ENCODE measurements at regions not wholly inside any gene's neighbourhood (a gene's known extent, or its start where the extent isn't known, plus 50 kb on each side); places are given as distances from the start of the nearest gene placed in this dataset.
"Not testable (repeated sequence)": the region's sequence is repeated elsewhere in the genome, so short reads cannot be mapped to it uniquely, and the experiment has no call there.

GRCh38 chr20:54345821-54346220 lies 129.6 kb upstream of the DOK5 start:
- no peaks in the 10 kb centered on the region for H3K9me3 ChIP-seq (ENCODE audit: insufficient read depth, low read depth, low read length)
- 77% methylated on average over 2 of the region's 2 CpGs for WGBS
- H3K27me3 ChIP-seq (ENCODE audit: insufficient read depth, low read length): no peaks in the 10 kb centered on the region
- no peak overlapping the region for H3K4me3 ChIP-seq (ENCODE audit: low read length)
- H3K36me3 ChIP-seq (ENCODE audit: insufficient read depth, low read length): no peaks in the 10 kb centered on the region
- no peak overlapping the region for H3K9ac ChIP-seq (ENCODE audit: low read depth, low read length)
- peaks cover 29% of the 10 kb centered on the region for H3K4me1 ChIP-seq (ENCODE audit: insufficient read depth, low read length)
- H3K27ac ChIP-seq (ENCODE audit: low read depth, low read length): peak overlapping the region; percentile 1; the same call in 1 of the 2 replicates

GRCh38 chr20:54346276-54346675 lies 129.1 kb upstream of the DOK5 start:
- Histone ChIP-seq H3K4me1 (ENCODE audit: insufficient read depth, low read length) (peaks cover 29% of the 10 kb centered on the region), H3K27ac (ENCODE audit: low read depth, low read length) (peak overlapping the region; percentile 1; the same call in 1 of the 2 replicates), H3K36me3 (ENCODE audit: insufficient read depth, low read length) (no peaks in the 10 kb centered on the region), H3K27me3 (ENCODE audit: insufficient read depth, low read length) (no peaks in the 10 kb centered on the region), H3K9me3 (ENCODE audit: insufficient read depth, low read depth, low read length) (no peaks in the 10 kb centered on the region), H3K9ac (ENCODE audit: low read depth, low read length) (0 out of 2 replicates have a peak overlapping the region, but pooled peaks have one; percentile 10), H3K4me3 (ENCODE audit: low read length) (no peak overlapping the region)
- WGBS: 100% methylated on average over 1 of the region's 1 CpG

GRCh38 chr20:54347166-54347833 lies 128.1 kb upstream of the DOK5 start:
- 95% methylated on average over 9 of the region's 9 CpGs for WGBS
- Histone ChIP-seq H3K4me3 (ENCODE audit: low read length) (no peak overlapping the region), H3K4me1 (ENCODE audit: insufficient read depth, low read length) (peaks cover 29% of the 10 kb centered on the region), H3K36me3 (ENCODE audit: insufficient read depth, low read length) (no peaks in the 10 kb centered on the region), H3K27ac (ENCODE audit: low read depth, low read length) (no peak overlapping the region), H3K9me3 (ENCODE audit: insufficient read depth, low read depth, low read length) (no peaks in the 10 kb centered on the region), H3K27me3 (ENCODE audit: insufficient read depth, low read length) (no peaks in the 10 kb centered on the region), H3K9ac (ENCODE audit: low read depth, low read length) (no peak overlapping the region)

- no peak overlapping the region for H3K27ac ChIP-seq (ENCODE audit: low read depth, low read length)
These were observed 125.0 kb upstream of the DOK5 start for GRCh38 chr20:54350415-54350814.

GRCh38 chr20:54351371-54352136 lies 123.8 kb upstream of the DOK5 start:
- Histone ChIP-seq H3K27ac (ENCODE audit: low read depth, low read length) (no peak overlapping the region), H3K4me1 (ENCODE audit: insufficient read depth, low read length) (peaks cover 8% of the 10 kb centered on the region), H3K9ac (ENCODE audit: low read depth, low read length) (no peak overlapping the region), H3K27me3 (ENCODE audit: insufficient read depth, low read length) (no peaks in the 10 kb centered on the region), H3K9me3 (ENCODE audit: insufficient read depth, low read depth, low read length) (no peaks in the 10 kb centered on the region), H3K36me3 (ENCODE audit: insufficient read depth, low read length) (no peaks in the 10 kb centered on the region), H3K4me3 (ENCODE audit: low read length) (no peak overlapping the region)
- WGBS: 89% methylated on average over 2 of the region's 2 CpGs

More at GRCh38 chr20:54350415-54350814, 125.0 kb upstream of the DOK5 start:
- no peaks in the 10 kb centered on the region for H3K36me3 ChIP-seq (ENCODE audit: insufficient read depth, low read length)
- H3K4me3 ChIP-seq (ENCODE audit: low read length): no peak overlapping the region
- H3K27me3 ChIP-seq (ENCODE audit: insufficient read depth, low read length): no peaks in the 10 kb centered on the region
- peaks cover 19% of the 10 kb centered on the region for H3K4me1 ChIP-seq (ENCODE audit: insufficient read depth, low read length)
- H3K9ac ChIP-seq (ENCODE audit: low read depth, low read length): no peak overlapping the region
- H3K9me3 ChIP-seq (ENCODE audit: insufficient read depth, low read depth, low read length): no peaks in the 10 kb centered on the region
- 100% methylated on average over 3 of the region's 3 CpGs for WGBS

- not testable (repeated sequence) for H3K36me3 ChIP-seq (ENCODE audit: insufficient read depth, low read length); H3K4me3 ChIP-seq (ENCODE audit: low read length); H3K9me3 ChIP-seq (ENCODE audit: insufficient read depth, low read depth, low read length); H3K27ac ChIP-seq (ENCODE audit: low read depth, low read length); H3K4me1 ChIP-seq (ENCODE audit: insufficient read depth, low read length); H3K27me3 ChIP-seq (ENCODE audit: insufficient read depth, low read length); H3K9ac ChIP-seq (ENCODE audit: low read depth, low read length)
- 93% methylated on average over 7 of the region's 7 CpGs for WGBS
These were observed 122.9 kb upstream of the DOK5 start for GRCh38 chr20:54352541-54352940.

- Histone ChIP-seq H3K36me3 (ENCODE audit: insufficient read depth, low read length) (no peaks in the 10 kb centered on the region), H3K27ac (ENCODE audit: low read depth, low read length) (no peak overlapping the region), H3K9ac (ENCODE audit: low read depth, low read length) (no peak overlapping the region), H3K27me3 (ENCODE audit: insufficient read depth, low read length) (no peaks in the 10 kb centered on the region), H3K9me3 (ENCODE audit: insufficient read depth, low read depth, low read length) (no peaks in the 10 kb centered on the region), H3K4me1 (ENCODE audit: insufficient read depth, low read length) (peaks cover 3% of the 10 kb centered on the region; the same call in 1 of the 2 replicates), H3K4me3 (ENCODE audit: low read length) (no peak overlapping the region)
- 94% methylated on average over 4 of the region's 4 CpGs for whole genome bisulfite sequencing
These were observed 122.1 kb upstream of the DOK5 start for GRCh38 chr20:54353292-54353691.

- Histone ChIP-seq H3K36me3 (ENCODE audit: insufficient read depth, low read length) (no peaks in the 10 kb centered on the region), H3K4me1 (ENCODE audit: insufficient read depth, low read length) (peaks cover 16% of the 10 kb centered on the region; the same call in 1 of the 2 replicates), H3K27me3 (ENCODE audit: insufficient read depth, low read length) (no peaks in the 10 kb centered on the region), H3K9ac (ENCODE audit: low read depth, low read length) (no peak overlapping the region), H3K9me3 (ENCODE audit: insufficient read depth, low read depth, low read length) (no peaks in the 10 kb centered on the region), H3K4me3 (ENCODE audit: low read length) (no peak overlapping the region), H3K27ac (ENCODE audit: low read depth, low read length) (no peak overlapping the region)
- WGBS: 95% methylated on average over 7 of the region's 7 CpGs
These were observed 119.6 kb upstream of the DOK5 start for GRCh38 chr20:54355631-54356280.

- Histone ChIP-seq H3K27me3 (ENCODE audit: insufficient read depth, low read length) (no peaks in the 10 kb centered on the region), H3K4me3 (ENCODE audit: low read length) (no peak overlapping the region)
These were observed 118.6 kb upstream of the DOK5 start for GRCh38 chr20:54356801-54357200.

GRCh38 chr20:54361475-54361874 lies 113.9 kb upstream of the DOK5 start:
- WGBS: 92% methylated on average over 2 of the region's 2 CpGs
- H3K27me3 ChIP-seq (ENCODE audit: insufficient read depth, low read length): no peaks in the 10 kb centered on the region

More at GRCh38 chr20:54356801-54357200, 118.6 kb upstream of the DOK5 start:
- Histone ChIP-seq H3K9me3 (ENCODE audit: insufficient read depth, low read depth, low read length) (no peaks in the 10 kb centered on the region), H3K36me3 (ENCODE audit: insufficient read depth, low read length) (no peaks in the 10 kb centered on the region), H3K9ac (ENCODE audit: low read depth, low read length) (no peak overlapping the region), H3K4me1 (ENCODE audit: insufficient read depth, low read length) (peaks cover 19% of the 10 kb centered on the region; the same call in 1 of the 2 replicates), H3K27ac (ENCODE audit: low read depth, low read length) (no peak overlapping the region)

GRCh38 chr20:54362283-54362682 lies 113.1 kb upstream of the DOK5 start:
- Histone ChIP-seq H3K4me1 (ENCODE audit: insufficient read depth, low read length) (peaks cover 22% of the 10 kb centered on the region; the same call in 1 of the 2 replicates), H3K4me3 (ENCODE audit: low read length) (no peak overlapping the region), H3K9me3 (ENCODE audit: insufficient read depth, low read depth, low read length) (no peaks in the 10 kb centered on the region), H3K27ac (ENCODE audit: low read depth, low read length) (no peak overlapping the region), H3K27me3 (ENCODE audit: insufficient read depth, low read length) (no peaks in the 10 kb centered on the region), H3K9ac (ENCODE audit: low read depth, low read length) (no peak overlapping the region), H3K36me3 (ENCODE audit: insufficient read depth, low read length) (no peaks in the 10 kb centered on the region)

More at GRCh38 chr20:54361475-54361874, 113.9 kb upstream of the DOK5 start:
- Histone ChIP-seq H3K36me3 (ENCODE audit: insufficient read depth, low read length) (no peaks in the 10 kb centered on the region), H3K9me3 (ENCODE audit: insufficient read depth, low read depth, low read length) (no peaks in the 10 kb centered on the region), H3K4me1 (ENCODE audit: insufficient read depth, low read length) (peaks cover 19% of the 10 kb centered on the region; the same call in 1 of the 2 replicates), H3K4me3 (ENCODE audit: low read length) (no peak overlapping the region), H3K9ac (ENCODE audit: low read depth, low read length) (no peak overlapping the region), H3K27ac (ENCODE audit: low read depth, low read length) (no peak overlapping the region)
